Prostate gland (tissue), 1 donor: ENCODE measurements at regions not wholly inside any gene's neighbourhood (a gene's known extent, or its start where the extent isn't known, plus 50 kb on each side); places are given as distances from the start of the nearest gene placed in this dataset.

ENCODE experiments used
- POLR2A ChIP-seq: fragments of 450-650 bp; IDR thresholded peaks from one replicate; pipeline ENCODE4 v1.6.1; 2016; ENCODE audit warnings: antibody characterized with exemption, mild to moderate bottlenecking
- POLR2AphosphoS5 ChIP-seq: sonication (generic); formaldehyde crosslinking; IDR thresholded peaks from one replicate; pipeline ENCODE4 v1.6.1; 2017; ENCODE audit warnings: antibody characterized with exemption

GRCh38 chr2:145916799-145917198, 1396.9 kb upstream of the ZEB2 start:
- TF ChIP-seq POLR2A (no peak), POLR2AphosphoS5 (no peak)
